NCI-H510A treated with DMSO at 0.1 percent for 48 hours (cell line): ENCODE measurements at regions not wholly inside any gene's neighbourhood (a gene's known extent, or its start where the extent isn't known, plus 50 kb on each side); places are given as distances from the start of the nearest gene placed in this dataset.

Experiments used
- DNase-seq: peaks from one replicate; lab custom pipeline; 2025; lab: John Stamatoyannopoulos, UW

DNA sequence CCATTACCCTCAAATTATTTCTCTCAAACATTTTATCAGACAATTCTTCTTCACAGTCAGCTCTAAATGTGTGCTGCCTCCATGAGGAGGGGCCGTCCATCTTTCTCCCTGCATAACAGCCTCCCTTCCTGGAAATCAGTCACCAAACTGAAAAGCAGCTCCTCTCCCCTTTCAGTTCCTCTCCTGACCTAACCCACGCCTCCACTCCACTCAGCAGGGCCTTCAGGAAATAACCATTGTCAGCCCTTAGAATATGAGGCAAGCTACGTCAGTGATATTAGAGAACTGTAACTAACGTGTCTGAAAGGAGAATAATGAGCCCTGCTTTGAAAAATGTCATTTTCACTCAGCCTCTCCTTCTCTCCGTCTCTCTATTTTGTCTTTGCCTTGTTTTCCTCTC lies 116.2 kb downstream of the OLFM4 start:
- DNase-seq, result no peak

GRCh38 chr13:53150568-53150967 lies 122.0 kb downstream of the OLFM4 start:
- DNase-seq, result no peak

GRCh38 chr13:53151336-53152056 lies 122.9 kb downstream of the OLFM4 start:
- peak; percentile 62 for DNase-seq

DNA sequence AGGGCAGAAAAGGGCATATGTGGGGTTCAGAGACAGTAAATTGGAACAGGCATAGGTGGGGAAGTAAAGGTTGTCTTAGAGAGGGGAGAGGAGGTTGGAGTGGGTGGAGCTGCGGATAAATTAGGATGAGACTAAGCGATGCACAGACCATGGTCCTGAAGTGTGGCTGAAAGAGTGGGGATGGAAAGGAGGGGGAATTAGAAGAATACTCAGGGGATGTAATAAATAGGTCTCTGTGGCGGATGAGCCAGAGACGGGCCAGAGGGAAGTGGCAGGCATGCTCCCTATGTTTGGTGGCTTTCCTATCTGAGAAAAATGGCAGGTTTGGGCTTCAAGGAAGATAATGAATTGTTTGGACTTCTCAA lies 123.4 kb downstream of the OLFM4 start:
- DNase-seq, result no peak

- DNase-seq, result no peak
Observed at GRCh38 chr13:53158201-53158600, 129.6 kb downstream of the OLFM4 start.

DNA sequence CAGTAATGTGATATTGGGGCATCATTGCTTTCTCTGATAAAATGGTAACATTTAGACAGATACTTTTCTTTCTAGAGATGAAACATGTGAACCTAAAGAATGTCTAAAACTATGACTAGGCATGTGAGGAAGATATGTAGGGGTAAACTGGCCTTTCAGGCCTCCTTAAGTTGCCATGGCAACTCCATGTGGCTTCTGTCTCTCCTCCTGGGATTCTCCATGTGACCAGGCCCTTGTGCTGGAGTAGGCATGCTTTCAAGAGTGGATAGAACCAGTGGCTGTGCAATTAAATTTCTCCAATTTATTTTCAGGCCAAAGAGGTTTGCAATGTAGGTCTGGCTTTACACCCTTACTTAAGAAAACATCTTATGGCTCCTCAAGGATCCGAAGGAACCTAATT lies 130.8 kb downstream of the OLFM4 start:
- DNase-seq, result no peak

- no peak for DNase-seq
Observed at GRCh38 chr13:53160211-53160610, 131.6 kb downstream of the OLFM4 start.

DNA sequence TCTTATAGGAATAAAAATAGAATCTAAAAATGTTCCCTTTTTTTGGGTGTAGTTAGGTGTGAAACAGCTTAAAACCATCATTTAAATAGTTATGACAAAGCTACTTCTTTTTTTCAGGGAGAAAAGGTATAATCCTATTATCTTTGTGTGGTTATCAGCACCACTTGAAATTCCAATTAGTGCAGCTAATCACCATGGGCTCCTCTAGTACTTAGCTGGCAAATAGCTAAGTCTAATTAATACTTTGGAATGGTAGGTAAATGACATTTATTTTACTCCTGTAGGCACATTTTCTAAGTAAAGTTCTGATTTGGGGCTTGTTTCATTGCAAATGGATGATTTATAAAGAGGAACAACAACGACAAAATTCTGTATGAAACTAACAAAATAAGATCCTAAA lies 132.6 kb downstream of the OLFM4 start:
- DNase-seq, result no peak

DNA sequence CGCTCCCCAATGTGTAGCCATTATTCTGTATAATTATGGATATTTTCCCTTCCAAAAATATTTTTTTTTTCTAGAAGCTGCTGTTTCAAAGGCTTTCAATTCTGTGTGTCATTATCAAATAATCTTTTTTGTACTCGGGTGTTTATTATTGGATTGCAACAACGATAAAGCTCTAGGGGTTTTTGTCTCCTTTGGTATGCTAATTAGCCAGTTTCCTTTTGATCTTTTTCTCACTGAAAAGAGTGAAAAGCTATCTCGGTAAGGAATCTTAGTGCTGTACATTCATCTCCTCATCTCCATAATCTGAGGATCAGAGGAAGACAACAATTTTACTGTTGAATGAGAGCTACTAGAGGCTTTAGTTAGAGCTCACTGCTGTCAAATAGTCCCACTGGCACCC lies 136.6 kb downstream of the OLFM4 start:
- DNase-seq, result no peak

DNA sequence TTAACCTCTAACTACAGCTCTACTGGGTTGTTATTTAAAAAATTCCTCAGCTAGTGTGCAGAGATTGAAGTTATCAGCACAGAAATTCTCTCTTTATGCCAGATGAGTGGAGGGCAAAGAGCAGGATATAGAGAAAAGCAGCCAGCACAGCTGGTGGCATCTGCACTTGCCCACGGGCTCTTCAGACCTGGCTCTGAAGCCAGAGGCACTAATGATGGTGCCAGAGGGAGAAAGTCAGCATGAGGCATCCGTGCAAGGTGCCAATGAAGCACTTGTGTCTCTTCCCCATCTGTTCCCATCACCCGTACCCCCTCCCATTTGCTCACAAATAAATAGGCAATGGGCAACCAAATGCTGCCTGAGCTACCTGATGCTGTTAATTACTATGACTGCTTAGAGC lies 138.9 kb downstream of the OLFM4 start:
- no peak for DNase-seq

DNA sequence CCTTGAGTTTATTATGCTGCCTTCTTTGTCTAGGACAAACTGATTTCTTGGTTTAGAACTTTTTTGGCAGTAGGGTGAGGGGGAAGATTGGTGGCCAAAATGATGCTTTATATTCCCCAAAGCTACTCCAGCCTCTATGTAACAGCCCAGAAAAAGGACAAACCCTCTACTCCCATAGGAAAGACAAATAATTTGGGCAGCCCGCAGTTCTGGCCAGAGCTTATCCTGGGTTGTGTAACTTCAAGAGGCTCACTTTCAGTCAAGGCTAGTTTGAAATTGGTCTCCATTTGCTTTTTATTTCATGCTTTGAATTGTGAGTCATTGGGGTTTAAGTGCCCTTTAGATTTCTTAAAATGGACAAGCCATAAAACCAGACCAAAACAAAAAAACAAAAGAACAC lies 142.3 kb downstream of the OLFM4 start:
- no peak for DNase-seq

DNA sequence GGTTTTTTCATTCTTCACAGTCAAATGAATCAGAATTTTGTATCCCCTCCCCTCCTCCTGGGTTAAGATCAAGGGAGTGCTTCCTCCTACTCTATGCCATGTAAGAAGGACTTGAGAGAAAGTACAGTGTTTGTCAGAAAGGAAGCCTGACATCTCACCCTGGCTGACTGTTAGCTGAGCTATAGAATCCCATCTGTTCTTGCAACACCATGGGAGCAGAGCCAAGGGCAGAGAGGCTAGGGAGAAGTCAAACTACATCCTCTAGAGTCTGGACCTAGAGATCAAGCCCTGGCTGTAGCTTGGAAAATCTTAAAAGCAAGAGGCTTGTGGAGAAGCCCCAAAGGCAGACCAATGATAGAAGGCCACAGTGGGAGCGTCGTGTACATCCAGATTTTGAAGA lies 145.9 kb downstream of the OLFM4 start:
- no peak for DNase-seq

DNA sequence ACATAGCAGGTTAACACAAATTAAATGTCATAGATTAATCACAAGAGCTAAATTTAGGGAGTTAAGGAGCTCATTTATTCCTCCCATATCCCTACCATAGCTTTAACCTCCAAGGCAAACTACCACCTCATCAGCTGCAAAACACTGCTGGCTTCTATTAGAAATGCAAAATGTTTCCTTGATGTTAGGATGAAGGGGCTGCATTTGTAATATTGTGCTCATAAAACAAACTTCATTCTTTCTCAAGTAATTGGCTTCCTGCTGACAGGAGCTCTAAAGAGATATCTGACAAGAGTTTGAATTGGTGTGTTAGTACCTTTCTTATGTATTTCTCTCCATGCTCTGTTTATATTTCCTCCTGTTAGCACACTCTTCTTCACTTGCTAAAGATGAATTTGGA lies 152.1 kb downstream of the OLFM4 start:
- DNase-seq, result no peak

DNA sequence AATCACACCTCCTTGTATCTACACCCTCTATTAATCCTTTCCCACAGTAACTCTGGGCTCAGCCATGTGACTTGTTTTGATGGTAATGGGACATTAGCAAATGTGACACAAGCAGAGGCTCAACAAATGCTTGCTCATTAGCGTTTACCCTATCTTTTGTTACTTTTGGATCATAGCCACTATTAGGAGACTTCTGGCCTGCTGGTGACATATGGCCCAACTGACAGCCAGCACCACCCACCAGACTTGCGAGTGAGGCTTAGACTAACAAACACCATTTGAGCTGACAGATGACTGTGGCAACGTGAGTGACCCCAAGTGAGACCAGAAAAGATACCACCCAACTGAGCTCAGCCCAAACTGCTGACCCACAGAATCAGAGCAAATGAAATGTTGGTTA lies 154.1 kb downstream of the OLFM4 start:
- DNase-seq, result no peak

DNA sequence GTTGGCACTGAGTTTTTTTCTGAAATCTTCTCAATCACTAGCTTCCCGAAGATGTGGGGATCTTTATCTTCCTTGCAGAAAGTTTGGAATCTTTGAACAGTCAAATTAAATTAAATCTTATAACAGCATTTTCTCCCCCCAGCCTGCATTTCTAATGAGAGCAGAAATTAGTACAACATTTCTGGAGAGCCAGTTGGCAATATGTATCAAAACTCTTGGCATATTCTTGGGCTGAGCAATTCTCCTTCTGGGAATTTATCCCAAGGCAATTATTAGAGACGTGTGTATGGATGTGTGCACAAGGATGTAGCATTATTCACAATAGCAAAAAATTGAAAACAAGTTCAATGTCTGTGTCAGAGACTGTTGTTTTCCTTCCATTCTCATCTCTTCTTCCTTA lies 159.5 kb downstream of the OLFM4 start:
- no peak for DNase-seq

GRCh38 chr13:53189162-53189561 lies 160.5 kb downstream of the OLFM4 start:
- DNase-seq, result no peak

GRCh38 chr13:53191091-53191490 lies 162.5 kb downstream of the OLFM4 start:
- no peak for DNase-seq

DNA sequence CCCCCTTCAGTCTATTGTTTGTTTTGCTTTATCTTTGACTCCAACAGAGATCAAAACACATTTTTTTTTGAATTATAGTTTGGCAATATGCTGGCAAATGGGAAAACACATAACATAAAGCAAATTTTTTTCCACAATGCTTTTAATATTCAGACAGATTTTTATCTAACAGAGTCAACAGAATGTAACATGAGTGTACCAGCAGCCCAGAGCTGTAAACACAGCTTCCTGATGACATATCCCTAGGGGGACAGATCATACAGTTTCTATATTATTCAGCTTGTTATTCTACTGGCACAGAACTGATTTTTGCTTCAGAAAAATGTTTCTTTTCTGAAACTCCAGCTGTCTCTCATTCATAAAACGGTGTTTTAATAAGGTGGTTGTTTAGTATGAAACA lies 168.8 kb downstream of the OLFM4 start:
- DNase-seq, result no peak

GRCh38 chr13:53198017-53198416 lies 169.4 kb downstream of the OLFM4 start:
- peak; percentile 4 for DNase-seq

GRCh38 chr13:53198736-53199135 lies 170.1 kb downstream of the OLFM4 start:
- DNase-seq, result no peak

- DNase-seq, result no peak
Observed at GRCh38 chr13:53200075-53200474, 171.5 kb downstream of the OLFM4 start.

DNA sequence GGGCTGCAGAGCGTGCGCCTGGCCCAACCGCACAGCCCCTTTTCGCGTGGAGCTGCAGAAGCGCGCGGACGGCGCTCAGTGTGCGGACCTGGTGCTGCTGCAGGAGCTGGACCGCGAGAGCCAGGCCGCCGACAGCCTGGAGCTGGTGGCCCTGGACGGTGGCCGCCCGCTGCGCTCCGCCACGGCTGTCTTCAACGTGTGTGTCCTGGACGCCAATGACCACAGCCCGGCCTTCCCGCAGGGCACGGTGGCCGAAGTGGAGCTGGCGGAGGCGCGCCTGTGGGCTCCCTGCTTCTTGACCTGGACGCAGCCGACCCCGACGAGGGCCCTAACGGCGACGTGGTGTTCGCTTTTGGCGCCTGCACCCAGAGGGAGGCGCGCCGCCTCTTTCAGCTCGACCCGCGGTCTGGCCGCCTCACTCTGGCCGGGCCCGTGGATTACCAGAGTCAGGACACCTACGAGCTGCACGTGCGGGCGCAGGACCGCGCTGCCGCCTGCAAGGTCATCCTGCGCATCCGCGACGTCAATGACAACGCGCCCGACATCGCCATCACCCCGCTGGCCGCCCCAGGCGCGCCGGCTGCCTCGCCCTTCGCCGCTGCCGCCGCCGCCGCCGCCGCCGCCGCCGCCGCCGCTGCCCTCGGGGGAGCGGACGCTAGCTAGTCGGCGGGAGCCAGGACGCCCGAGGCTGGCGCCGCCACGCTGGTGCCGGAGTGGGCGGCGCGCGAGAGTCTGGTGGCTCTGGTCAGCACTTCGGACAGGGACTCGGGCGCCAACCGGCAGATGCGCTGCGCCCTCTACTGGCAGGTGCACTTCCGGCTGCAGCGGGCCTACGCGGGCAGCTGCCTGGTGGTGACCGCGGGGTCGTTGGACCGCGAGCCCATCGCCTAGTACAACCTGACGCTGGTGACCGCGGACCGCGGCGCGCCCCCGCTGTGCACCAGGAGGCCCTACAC lies 172.2 kb downstream of the OLFM4 start:
- DNase-seq, result no peak

DNA sequence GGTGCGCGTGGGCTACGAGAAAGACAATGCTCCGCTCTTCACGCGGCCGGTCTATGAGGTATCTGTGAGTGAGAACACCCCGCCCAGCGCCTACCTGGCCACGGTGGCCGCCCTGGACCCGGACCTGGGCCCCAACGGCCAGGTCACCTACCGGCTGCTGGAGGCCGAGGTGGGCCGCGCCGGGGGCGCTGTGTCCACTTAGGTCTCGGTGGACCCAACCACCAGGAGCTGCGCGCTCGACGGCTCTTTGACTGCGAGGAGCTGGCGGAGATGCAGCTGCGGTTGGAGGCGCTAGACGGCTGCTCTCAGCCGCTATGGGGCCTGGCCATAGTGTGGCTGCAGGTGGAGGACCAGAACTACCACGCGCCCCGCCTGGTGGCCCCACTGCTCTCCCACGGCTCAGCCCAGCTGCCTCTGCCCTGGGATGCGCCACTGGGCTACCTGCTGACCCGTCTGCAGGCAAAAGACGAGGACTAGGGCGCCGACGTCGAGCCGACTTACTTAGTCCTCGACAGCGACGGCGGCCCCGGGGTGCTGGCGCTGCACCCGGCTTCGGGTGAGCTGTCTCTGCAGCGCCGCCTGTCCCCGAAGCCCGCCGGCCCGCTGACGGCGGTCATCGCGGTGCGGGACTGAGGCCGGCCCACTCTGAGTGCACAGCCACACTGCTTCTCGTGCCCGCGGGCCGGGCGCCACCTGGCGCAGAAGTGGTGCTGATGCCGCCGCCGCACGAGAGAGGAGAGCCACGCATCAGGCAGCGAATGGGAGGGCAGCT lies 173.0 kb downstream of the OLFM4 start:
- no peak for DNase-seq
